Lower leg skin (tissue), 3 donors: ENCODE measurements at regions not wholly inside any gene's neighbourhood (a gene's known extent, or its start where the extent isn't known, plus 50 kb on each side); places are given as distances from the start of the nearest gene placed in this dataset.

Experiments used
- CTCF ChIP-seq, 3 donors: fragments of 450-650 bp; IDR thresholded peaks; one replicate each; pipeline ENCODE4 v1.5.1; 2016; ENCODE audit warnings: antibody characterized with exemption in 3 of 3, mild to moderate bottlenecking in 3 of 3, moderate library complexity in 2 of 3
- POLR2A ChIP-seq, 2 donors: fragments of 450-650 bp; IDR thresholded peaks; one replicate each; pipeline ENCODE4 v1.6.1; 2016 to 2017; ENCODE audit warnings: antibody characterized with exemption in 2 of 2, mild to moderate bottlenecking in 1 of 2, moderate library complexity in 1 of 2

- no peak for TF ChIP-seq CTCF (IDR thresholded peaks at IDR 0.05)
- TF ChIP-seq POLR2A (IDR thresholded peaks at IDR 0.05), result no peak
These were observed 319.8 kb downstream of the FOXO1 start for GRCh38 chr13:40346592-40346991.
